ENCODE measurements at regions not wholly inside any gene's neighbourhood (a gene's known extent, or its start where the extent isn't known, plus 50 kb on each side); places are given as distances from the start of the nearest gene placed in this dataset.

- no peak for DNase-seq (ENCODE audit: low spot score)
These were observed 1807.0 kb downstream of the SUCLG1 start for GRCh38 chr2:82652117-82652516.

GRCh38 chr2:82650038-82650437 lies 1809.0 kb downstream of the SUCLG1 start:
- no peak for ATAC-seq (ENCODE audit: low FRiP score)
- no peak for TF ChIP-seq CTCF (IDR thresholded peaks at IDR 0.05)
- no peak for DNase-seq (ENCODE audit: low spot score)

More at GRCh38 chr2:82652117-82652516, 1807.0 kb downstream of the SUCLG1 start:
- ATAC-seq (ENCODE audit: low FRiP score): no peak
- no peak for TF ChIP-seq CTCF (IDR thresholded peaks at IDR 0.05)

- no peak for DNase-seq (ENCODE audit: low spot score)
- no peak for ATAC-seq (ENCODE audit: low FRiP score)
- TF ChIP-seq CTCF (IDR thresholded peaks at IDR 0.05): no peak
These were observed 1817.4 kb downstream of the SUCLG1 start for GRCh38 chr2:82641598-82642180.

GRCh38 chr2:82636402-82637020 lies 1822.6 kb downstream of the SUCLG1 start:
- ATAC-seq (ENCODE audit: low FRiP score): no peak

GRCh38 chr2:82599021-82599420 lies 1860.1 kb downstream of the SUCLG1 start:
- DNase-seq (ENCODE audit: low spot score) (no peak), ATAC-seq (ENCODE audit: low FRiP score) (no peak)
- no peak for TF ChIP-seq CTCF (IDR thresholded peaks at IDR 0.05)

More at GRCh38 chr2:82636402-82637020, 1822.6 kb downstream of the SUCLG1 start:
- no peak for DNase-seq (ENCODE audit: low spot score)
- TF ChIP-seq CTCF (IDR thresholded peaks at IDR 0.05): no peak

- DNase-seq (ENCODE audit: low spot score) (no peak), ATAC-seq (ENCODE audit: low FRiP score) (no peak)
- TF ChIP-seq CTCF (IDR thresholded peaks at IDR 0.05): no peak
These were observed 1862.5 kb downstream of the SUCLG1 start for GRCh38 chr2:82596581-82596980.

- DNase-seq (ENCODE audit: low spot score): no peak
- ATAC-seq (ENCODE audit: low FRiP score): no peak
- no peak for TF ChIP-seq CTCF (IDR thresholded peaks at IDR 0.05)
These were observed 1867.4 kb downstream of the SUCLG1 start for GRCh38 chr2:82591718-82592117.

Measured in omental fat pad (tissue), 3 donors.